UCSD-AML1 (cell line): ENCODE measurements at regions not wholly inside any gene's neighbourhood (a gene's known extent, or its start where the extent isn't known, plus 50 kb on each side); places are given as distances from the start of the nearest gene placed in this dataset.

Source experiments
- DNase-seq: peaks from one replicate; lab custom pipeline; 2025; ENCODE audit not compliant: unreplicated experiment; lab: John Stamatoyannopoulos, UW

DNA sequence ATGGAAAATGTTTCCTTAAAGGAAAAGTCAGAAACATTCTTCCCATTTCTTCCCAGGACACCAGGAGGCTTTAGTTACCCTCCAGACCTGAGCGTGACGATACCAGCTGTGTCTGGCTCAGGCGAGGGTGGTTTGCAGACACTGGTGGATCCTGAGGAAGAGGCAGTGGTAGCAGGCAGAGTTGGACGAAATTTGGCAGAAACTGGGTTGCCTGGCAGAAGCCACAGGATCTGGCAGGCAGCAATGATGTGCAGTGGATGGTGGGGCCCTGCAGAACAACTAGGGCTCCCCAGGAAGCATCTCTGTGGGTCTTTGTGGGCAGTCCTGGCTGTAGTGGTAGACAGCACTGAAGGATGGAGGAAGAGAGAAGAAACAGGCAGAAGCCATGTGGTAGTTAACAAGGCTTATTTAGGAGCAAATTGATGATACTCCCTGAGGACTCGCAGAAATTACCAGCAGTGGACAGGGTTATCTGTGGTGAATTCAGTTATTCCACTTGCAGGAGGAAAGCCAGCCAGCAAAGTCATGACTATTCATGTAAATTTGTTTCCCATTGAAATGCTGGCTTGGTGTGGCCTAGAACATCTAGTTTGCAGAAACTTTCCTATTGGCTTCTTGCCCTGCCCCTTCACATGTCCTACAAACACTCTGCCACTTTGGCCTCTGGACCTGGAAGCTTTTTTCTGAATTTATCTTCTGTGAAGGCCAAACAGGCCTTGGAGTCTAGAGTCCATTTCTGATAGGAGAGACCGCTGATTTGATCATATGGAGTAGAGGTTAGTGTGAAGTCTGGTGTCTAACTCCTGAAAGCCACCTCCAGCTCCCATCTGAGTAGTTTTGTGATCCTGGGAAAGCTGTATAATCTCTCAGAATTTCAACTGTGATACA is 212.0 kb downstream of the DMRT2 start:
- no peak for DNase-seq

- DNase-seq, result no peak
Measured at GRCh38 chr9:1267141-1267570, 217.0 kb downstream of the DMRT2 start.

- DNase-seq, result no peak
Measured at GRCh38 chr9:1267581-1267980, 217.4 kb downstream of the DMRT2 start.

- no peak for DNase-seq
Measured at GRCh38 chr9:1269533-1270315, 219.6 kb downstream of the DMRT2 start.

GRCh38 chr9:1271367-1271766 is 221.2 kb downstream of the DMRT2 start:
- no peak for DNase-seq

- DNase-seq, result no peak
Measured at GRCh38 chr9:1271786-1272185, 221.6 kb downstream of the DMRT2 start.

DNA sequence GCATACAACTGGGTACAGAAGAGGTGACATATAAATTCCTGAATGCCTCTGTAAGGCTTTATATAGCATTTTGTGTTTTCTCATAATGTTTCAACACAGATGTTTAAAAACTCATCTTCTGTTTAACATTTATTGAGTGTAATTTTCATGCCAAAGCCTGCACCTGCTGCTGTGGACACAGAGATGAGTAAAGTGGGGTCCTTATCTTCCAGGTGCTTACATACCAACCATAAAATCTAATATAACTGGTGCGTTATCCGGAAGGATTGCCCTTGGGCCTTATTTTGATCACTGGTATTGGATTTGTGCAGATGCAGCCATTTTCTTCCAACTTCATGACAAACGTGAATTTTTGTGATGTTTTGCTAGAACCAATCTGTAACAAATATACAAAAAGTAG is 222.3 kb downstream of the DMRT2 start:
- no peak for DNase-seq

DNA sequence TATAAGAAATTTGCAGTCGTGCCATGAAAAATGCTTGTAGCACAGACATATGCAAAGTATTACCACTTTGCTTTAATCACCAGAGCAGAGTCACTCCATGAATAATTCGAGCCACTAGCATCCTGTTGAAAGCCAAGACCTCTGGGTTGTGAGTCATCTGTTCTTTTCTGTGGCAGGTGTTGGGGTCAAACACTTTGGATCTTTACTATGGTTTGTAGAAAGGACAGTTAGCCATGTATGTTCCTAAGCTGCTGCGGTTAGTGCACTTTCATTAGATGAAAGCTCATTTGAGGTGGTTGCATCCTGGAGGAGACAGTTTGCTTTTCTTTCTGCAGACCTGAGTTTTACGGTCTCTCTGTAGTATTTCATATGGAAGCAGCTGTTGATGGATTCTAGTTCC is 223.7 kb downstream of the DMRT2 start:
- no peak for DNase-seq

- DNase-seq, result no peak
Measured at GRCh38 chr9:1274334-1274733, 224.2 kb downstream of the DMRT2 start.

DNA sequence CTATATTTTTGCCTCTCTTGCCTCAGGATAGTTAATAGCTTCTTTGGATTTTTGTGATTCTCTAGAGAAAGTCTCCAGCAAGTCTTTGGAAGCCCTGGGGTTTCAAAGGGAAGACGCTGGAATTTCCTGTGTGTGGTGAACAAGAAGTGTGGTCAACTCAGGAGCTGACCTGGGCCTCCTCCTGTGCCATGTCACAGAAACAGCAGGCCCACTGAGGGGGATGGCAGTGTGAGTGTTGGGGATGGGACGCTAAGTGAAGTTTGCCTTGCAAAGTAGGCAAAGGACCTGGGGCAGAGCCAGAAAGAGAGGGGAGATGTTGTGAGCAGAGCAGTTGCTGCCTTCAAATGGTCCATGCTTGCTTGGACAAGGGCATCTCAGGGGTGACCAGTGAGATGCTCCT is 226.3 kb downstream of the DMRT2 start:
- no peak for DNase-seq

GRCh38 chr9:1284727-1285126 is 234.6 kb downstream of the DMRT2 start:
- DNase-seq, result no peak

GRCh38 chr9:1285526-1285925 is 235.4 kb downstream of the DMRT2 start:
- DNase-seq, result no peak

GRCh38 chr9:1292384-1292783 is 242.2 kb downstream of the DMRT2 start:
- DNase-seq, result no peak

- no peak for DNase-seq
Measured at GRCh38 chr9:1294641-1295258, 244.6 kb downstream of the DMRT2 start.

GRCh38 chr9:1296331-1296730 is 246.2 kb downstream of the DMRT2 start:
- DNase-seq, result no peak

GRCh38 chr9:1298046-1298445 is 247.9 kb downstream of the DMRT2 start:
- DNase-seq, result no peak

DNA sequence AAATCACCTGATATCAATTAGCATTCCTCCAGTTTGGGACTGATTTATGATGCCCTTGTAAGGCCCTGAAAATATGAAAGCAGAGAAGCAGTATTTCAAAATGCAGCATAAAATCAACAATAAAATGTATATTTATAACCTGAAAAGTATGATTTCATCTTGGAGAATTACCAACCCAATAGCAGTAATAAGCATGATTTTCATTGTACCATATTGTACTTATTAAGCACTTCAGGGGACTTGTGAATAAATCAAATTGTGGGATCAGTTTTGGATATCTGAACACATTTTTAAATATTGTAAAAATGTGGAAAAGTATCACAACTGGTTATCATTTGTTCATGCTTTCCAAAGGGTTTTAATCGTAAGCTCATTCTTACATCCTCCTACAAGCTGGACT is 250.8 kb downstream of the DMRT2 start:
- DNase-seq, result no peak

DNA sequence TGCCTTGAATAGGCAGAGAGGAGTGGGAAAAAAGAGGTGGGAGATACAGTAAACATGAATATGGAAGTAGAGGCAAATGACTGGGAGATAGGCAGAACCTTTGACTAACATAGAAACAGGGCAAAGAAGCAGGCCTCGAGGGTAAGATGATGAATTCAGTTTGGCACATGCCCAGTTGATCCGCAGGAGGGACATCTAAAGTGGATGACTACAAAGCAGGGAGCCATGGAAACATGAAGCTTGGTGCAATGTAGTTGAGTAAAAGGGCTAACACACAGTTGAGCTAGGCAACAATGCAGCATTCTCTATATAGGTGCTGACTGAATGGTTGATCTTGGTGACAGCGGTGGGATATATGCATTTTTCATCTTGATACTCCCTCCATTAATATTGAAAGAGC is 253.8 kb downstream of the DMRT2 start:
- DNase-seq, result no peak

DNA sequence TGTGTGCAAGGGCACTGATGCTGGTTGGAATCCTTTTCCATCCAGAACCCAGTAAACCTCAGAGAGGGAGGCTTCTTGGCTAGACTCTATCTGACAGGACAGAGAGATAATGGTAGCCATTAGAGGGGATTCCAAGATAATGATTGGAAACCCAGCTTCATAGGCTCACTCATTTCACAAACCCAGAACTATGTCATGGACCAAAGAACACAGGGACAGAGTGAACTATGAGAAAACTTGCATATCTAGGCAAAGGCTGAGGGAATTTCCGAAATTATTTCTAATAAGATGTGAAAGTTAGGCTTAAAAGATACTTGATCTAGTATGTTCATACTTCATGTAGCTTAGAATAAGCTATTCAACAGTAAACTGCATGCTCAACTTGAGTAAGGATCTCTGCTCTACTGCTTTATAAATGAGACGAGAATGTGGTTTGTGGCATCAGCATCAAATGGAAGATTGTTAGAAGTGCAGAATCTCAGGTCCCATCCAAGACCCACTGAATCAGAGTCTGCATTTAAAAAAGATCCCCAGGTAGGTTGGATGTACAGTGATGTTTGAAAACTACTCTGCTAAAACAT is 261.4 kb downstream of the DMRT2 start:
- DNase-seq, result no peak

DNA sequence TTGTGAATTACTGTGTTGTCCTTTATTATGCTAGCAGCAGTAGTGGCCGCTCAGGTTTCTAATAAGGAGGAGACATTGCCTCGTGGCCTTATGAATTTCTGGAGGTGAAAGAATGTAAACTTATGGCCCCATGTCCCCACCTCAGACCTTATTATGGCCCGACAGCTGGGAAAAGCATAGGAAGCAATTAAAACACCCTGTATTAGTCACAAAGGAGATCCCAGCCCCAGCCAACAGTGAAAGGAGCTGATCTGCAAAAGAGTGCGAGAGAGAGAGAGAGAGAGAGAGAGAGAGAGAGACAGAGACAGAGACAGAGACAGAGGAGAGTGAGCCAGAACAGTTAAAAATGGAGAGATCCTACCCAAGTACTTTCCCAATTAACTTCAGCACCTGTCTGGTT is 269.3 kb downstream of the DMRT2 start:
- DNase-seq, result no peak

- no peak for DNase-seq
Measured at GRCh38 chr9:1320051-1320557, 269.9 kb downstream of the DMRT2 start.
